CD14-positive monocyte (primary cell): ENCODE measurements at regions not wholly inside any gene's neighbourhood (a gene's known extent, or its start where the extent isn't known, plus 50 kb on each side); places are given as distances from the start of the nearest gene placed in this dataset.
A peak's percentile ranks its signal among the peaks of the same experiment; 100 is the strongest.
"Not testable (repeated sequence)": the region's sequence is repeated elsewhere in the genome, so short reads cannot be mapped to it uniquely, and the experiment has no call there.

Experiments
- DNase-seq, 3 donors: peaks; one replicate each; pipeline ENCODE4 v3.0.0-alpha.2; 2011 to 2022
- H2AFZ ChIP-seq: 2 replicates; pipeline ENCODE4 v1.6.0; 2012; ENCODE audit warnings: mild to moderate bottlenecking, low read depth, low read length, inconsistent platforms; ENCODE audit not compliant: insufficient read depth, poor library complexity, severe bottlenecking
- H3K27ac ChIP-seq, 2 donors: 1 replicate in 1 of 2; 2 replicates in 1 of 2; pipeline ENCODE4 v1.5.1; 2012 to 2013; ENCODE audit warnings: low read length in 2 of 2, control low read depth in 1 of 2, inconsistent platforms in 1 of 2, low read depth in 1 of 2, mild to moderate bottlenecking in 1 of 2
- H3K27me3 ChIP-seq, 2 donors: one replicate each; pipeline versions ENCODE4 v1.6.0 to v1.6.1; 2011 to 2013; ENCODE audit warnings: low read length in 2 of 2; ENCODE audit not compliant: control insufficient read depth in 2 of 2, insufficient read depth in 2 of 2
- H3K36me3 ChIP-seq, 2 donors: replicated peaks in 1 of 2; 1 replicate in 1 of 2; 2 replicates in 1 of 2; pipeline versions ENCODE4 v1.5.1 to v1.6.1; 2012 to 2013; ENCODE audit warnings: low read length in 2 of 2, control low read depth in 1 of 2, inconsistent platforms in 1 of 2, mild to moderate bottlenecking in 1 of 2; ENCODE audit not compliant: insufficient read depth in 2 of 2, control insufficient read depth in 1 of 2
- H3K4me1 ChIP-seq, 2 donors: 1 replicate in 1 of 2; 2 replicates in 1 of 2; pipeline versions ENCODE4 v1.5.1 to v1.6.1; 2012 to 2013; ENCODE audit warnings: low read length in 2 of 2, control low read depth in 1 of 2, inconsistent platforms in 1 of 2, mild to moderate bottlenecking in 1 of 2, moderate library complexity in 1 of 2; ENCODE audit not compliant: insufficient read depth in 2 of 2, control insufficient read depth in 1 of 2
- H3K4me2 ChIP-seq: replicated peaks from 2 replicates; pipeline ENCODE3; 2012; ENCODE audit warnings: low read length, moderate library complexity, mild to moderate bottlenecking; ENCODE audit not compliant: poor library complexity, severe bottlenecking; ENCODE audit errors: extremely low read depth
- H3K4me3 ChIP-seq, 3 experiments: fragments of 200-600 bp in 1 of 3; sonication (generic) in 1 of 3; replicated peaks in 1 of 3; 1 replicate in 2 of 3; 2 replicates in 1 of 3; pipeline ENCODE4 v1.5.1; 2011 to 2013; ENCODE audit warnings: low read length in 3 of 3, mild to moderate bottlenecking in 3 of 3, control low read depth in 2 of 3, low read depth in 2 of 3, inconsistent platforms in 1 of 3, moderate library complexity in 1 of 3
- H3K79me2 ChIP-seq: 2 replicates; pipeline ENCODE4 v1.6.0; 2012; ENCODE audit warnings: mild to moderate bottlenecking, control low read depth, inconsistent platforms, low read length, moderate library complexity; ENCODE audit not compliant: insufficient read depth
- H3K9ac ChIP-seq: 2 replicates; pipeline ENCODE4 v1.6.0; 2017; ENCODE audit warnings: low read length, mild to moderate bottlenecking; ENCODE audit not compliant: insufficient read depth, poor library complexity, severe bottlenecking
- H3K9me3 ChIP-seq, 2 donors: replicated peaks in 1 of 2; 1 replicate in 1 of 2; 2 replicates in 1 of 2; pipeline versions ENCODE4 v1.5.1 to v1.6.1; 2012 to 2013; ENCODE audit warnings: low read length in 2 of 2, control low read depth in 1 of 2; ENCODE audit not compliant: control insufficient read depth in 1 of 2, insufficient read depth in 1 of 2
- H4K20me1 ChIP-seq: 2 replicates; pipeline ENCODE4 v1.6.0; 2012; ENCODE audit warnings: mild to moderate bottlenecking, low read length, control low read depth, moderate library complexity; ENCODE audit not compliant: insufficient read depth
- H3K27ac Mint-ChIP-seq, 7 donors: one replicate each; pipeline ENCODE4 v1.8.0; 2020; ENCODE audit warnings: mild to moderate bottlenecking in 7 of 7, mixed read lengths in 7 of 7, moderate library complexity in 6 of 7, inconsistent platforms in 2 of 7
- H3K27me3 Mint-ChIP-seq, 3 donors: one replicate each; pipeline ENCODE4 v1.8.0; 2021 to 2022; ENCODE audit warnings: low read depth in 3 of 3, mild to moderate bottlenecking in 3 of 3, mixed read lengths in 3 of 3, moderate library complexity in 3 of 3, inconsistent platforms in 1 of 3
- H3K36me3 Mint-ChIP-seq, 2 donors: one replicate each; pipeline ENCODE4 v1.8.0; 2020; ENCODE audit warnings: mixed read lengths in 2 of 2, inconsistent platforms in 1 of 2, mild to moderate bottlenecking in 1 of 2
- H3K4me1 Mint-ChIP-seq: one replicate; pipeline ENCODE4 v1.8.0; 2020; ENCODE audit warnings: mild to moderate bottlenecking, mixed read lengths
- H3K4me3 Mint-ChIP-seq, 2 donors: one replicate each; pipeline ENCODE4 v1.8.0; 2020; ENCODE audit warnings: mild to moderate bottlenecking in 2 of 2, mixed read lengths in 2 of 2, moderate library complexity in 1 of 2
- H3K9me3 Mint-ChIP-seq, 7 donors: one replicate each; pipeline ENCODE4 v1.8.0; 2020 to 2022; ENCODE audit warnings: mixed read lengths in 7 of 7, mild to moderate bottlenecking in 6 of 7, moderate library complexity in 6 of 7, inconsistent platforms in 2 of 7
- CTCF ChIP-seq: fragments of 200-600 bp; IDR thresholded peaks from one replicate; pipeline ENCODE4 v1.8.0; 2022; ENCODE audit warnings: antibody characterized with exemption, mild to moderate bottlenecking
- WGBS: methylation state at CpG from one replicate; pipeline ENCODE4 v1.1.5; 2013; ENCODE audit warnings: missing lambda C conversion rate; ENCODE audit not compliant: insufficient coverage; 5-methylcytosine and 5-hydroxymethylcytosine counted together
- intact Hi-C, 2 donors: fragments of 100-400 bp; cut with micrococcal nuclease; formaldehyde crosslinking; loops; one replicate each; pipeline versions ENCODE4 v1.15.0 to v1.15.1; 2023

GRCh38 chr2:132220589-132220988 is 58.8 kb upstream of the ANKRD30BL start:
- intact Hi-C loops, H3K27me3 ChIP-seq, H3K27ac ChIP-seq, H3K36me3 ChIP-seq, H3K4me2 ChIP-seq, H3K27me3 Mint-ChIP-seq, H3K4me3 ChIP-seq, H3K4me1 Mint-ChIP-seq, H3K36me3 Mint-ChIP-seq, H3K4me3 Mint-ChIP-seq, H4K20me1 ChIP-seq, H3K79me2 ChIP-seq, H3K9ac ChIP-seq, H3K4me1 ChIP-seq, H3K9me3 ChIP-seq, DNase-seq, H2AFZ ChIP-seq: not testable (repeated sequence)
- 100% methylated on average over 7 of the region's 28 CpGs for WGBS
- H3K9me3 Mint-ChIP-seq, result peaks cover 0 to 12% (median 10%) of the 10 kb centered on the region in 7 donors
- peak overlapping the region in 1 of 7 donors; percentile 41 for H3K27ac Mint-ChIP-seq

GRCh38 chr2:132221886-132222285 is 60.1 kb upstream of the ANKRD30BL start:
- H3K36me3 ChIP-seq, result not testable (repeated sequence)

GRCh38 chr2:132252191-132252893 is 90.6 kb upstream of the ANKRD30BL start:
- Mint-ChIP-seq H3K4me1 (no peaks in the 10 kb centered on the region), H3K36me3 (no peaks in the 10 kb centered on the region), H3K4me3 (no peak overlapping the region), H3K27ac (no peak overlapping the region), H3K9me3 (peaks cover 24 to 44% (median 34%) of the 10 kb centered on the region in 7 donors), H3K27me3 (peaks cover 14 to 24% (median 15%) of the 10 kb centered on the region in 3 donors)
- H4K20me1 ChIP-seq, result no peaks in the 10 kb centered on the region
- no peaks in the 10 kb centered on the region for H3K4me1 ChIP-seq
- intact Hi-C loops, result no loop called here
- no peak overlapping the region for H2AFZ ChIP-seq
- DNase-seq, result no peak
- TF ChIP-seq CTCF, result no peak
- no peaks in the 10 kb centered on the region for H3K79me2 ChIP-seq
- H3K36me3 ChIP-seq, result no peaks in the 10 kb centered on the region
- H3K9me3 ChIP-seq, result peaks cover 17 to 38% of the 10 kb centered on the region in 2 donors
- peaks cover 0 to 15% of the 10 kb centered on the region in 2 donors for H3K27me3 ChIP-seq
- H3K9ac ChIP-seq, result no peak overlapping the region
- no peak overlapping the region for H3K4me3 ChIP-seq
- 91% methylated on average over 13 of the region's 38 CpGs for WGBS
- no peak overlapping the region for H3K4me2 ChIP-seq
- H3K27ac ChIP-seq, result no peak overlapping the region

More at GRCh38 chr2:132221886-132222285, 60.1 kb upstream of the ANKRD30BL start:
- H4K20me1 ChIP-seq, H2AFZ ChIP-seq, intact Hi-C loops, H3K4me3 Mint-ChIP-seq, H3K4me1 Mint-ChIP-seq, H3K4me3 ChIP-seq, H3K27ac ChIP-seq, H3K9ac ChIP-seq, H3K4me2 ChIP-seq, H3K4me1 ChIP-seq, DNase-seq, H3K36me3 Mint-ChIP-seq, H3K9me3 ChIP-seq, H3K27me3 ChIP-seq, H3K27me3 Mint-ChIP-seq, H3K27ac Mint-ChIP-seq, H3K79me2 ChIP-seq: not testable (repeated sequence)
- H3K9me3 Mint-ChIP-seq, result peaks cover 0 to 12% (median 10%) of the 10 kb centered on the region in 7 donors
- no CpG with 5 or more reads among the region's 30 CpGs for WGBS
